DMS79 treated with DMSO at 0.1 percent for 48 hours (cell line): ENCODE measurements at regions not wholly inside any gene's neighbourhood (a gene's known extent, or its start where the extent isn't known, plus 50 kb on each side); places are given as distances from the start of the nearest gene placed in this dataset.
"Not testable (repeated sequence)": the region's sequence is repeated elsewhere in the genome, so short reads cannot be mapped to it uniquely, and the experiment has no call there.

Source experiments
- DNase-seq: peaks from one replicate; lab custom pipeline; 2025; lab: John Stamatoyannopoulos, UW

DNA sequence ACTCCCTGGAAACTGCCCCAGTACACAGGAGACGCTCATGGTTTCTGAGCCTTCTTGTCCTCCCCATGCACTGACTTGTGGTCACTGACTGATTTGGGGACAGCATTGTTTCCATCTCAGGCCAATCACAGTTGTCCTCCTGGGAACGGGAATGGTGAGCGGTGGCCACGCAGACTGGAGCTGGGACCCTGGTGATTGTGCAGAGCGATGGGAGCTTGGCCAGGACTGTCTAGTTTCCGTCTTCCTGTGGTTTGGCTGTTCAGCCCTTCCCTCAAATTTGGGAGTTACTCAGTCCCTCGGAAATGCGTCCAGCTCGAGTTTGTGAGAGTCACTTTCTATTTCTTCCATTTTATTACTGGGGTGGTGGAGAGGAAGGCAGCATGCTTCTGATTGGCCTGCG, 250.9 kb downstream of the ACTR3B start:
- no peak for DNase-seq

DNA sequence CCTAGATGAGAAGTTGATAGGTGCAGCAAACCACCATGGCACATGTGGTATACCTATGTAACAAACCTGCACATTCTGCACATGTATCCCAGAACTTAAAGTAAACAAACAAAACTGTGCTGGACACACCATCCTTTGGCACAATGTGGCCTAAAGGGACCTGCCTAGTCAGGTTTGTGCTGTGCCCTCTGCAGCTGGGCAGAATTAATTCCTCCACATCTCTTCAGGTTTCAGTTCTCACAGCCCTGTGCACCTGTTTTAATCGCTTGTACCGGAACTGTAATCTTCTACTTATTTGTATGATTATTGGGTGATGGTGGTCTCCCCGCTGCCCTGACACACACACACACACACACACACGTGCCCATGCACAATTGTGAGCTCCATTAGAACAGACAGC, 252.7 kb downstream of the ACTR3B start:
- DNase-seq, result no peak

DNA sequence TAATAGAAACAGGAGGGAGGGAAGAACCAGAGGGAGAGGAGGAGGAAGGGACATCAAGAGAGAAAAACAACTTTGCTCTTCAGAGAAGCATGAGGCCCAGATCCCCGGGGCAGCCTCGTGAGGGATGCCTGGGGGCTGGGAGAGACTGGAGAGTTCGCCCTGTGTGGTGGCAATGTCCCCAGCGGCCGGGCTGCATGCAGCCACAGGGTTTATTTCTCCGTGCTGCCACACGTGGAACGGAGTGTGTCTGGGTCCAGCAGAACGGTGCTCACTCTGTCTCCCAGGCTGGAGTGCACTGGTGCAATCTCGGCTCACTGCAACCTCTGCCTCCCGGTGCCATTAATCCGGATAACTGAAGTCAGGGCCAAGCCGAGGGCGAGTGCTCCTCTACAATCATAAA, 257.7 kb downstream of the ACTR3B start:
- no peak for DNase-seq

DNA sequence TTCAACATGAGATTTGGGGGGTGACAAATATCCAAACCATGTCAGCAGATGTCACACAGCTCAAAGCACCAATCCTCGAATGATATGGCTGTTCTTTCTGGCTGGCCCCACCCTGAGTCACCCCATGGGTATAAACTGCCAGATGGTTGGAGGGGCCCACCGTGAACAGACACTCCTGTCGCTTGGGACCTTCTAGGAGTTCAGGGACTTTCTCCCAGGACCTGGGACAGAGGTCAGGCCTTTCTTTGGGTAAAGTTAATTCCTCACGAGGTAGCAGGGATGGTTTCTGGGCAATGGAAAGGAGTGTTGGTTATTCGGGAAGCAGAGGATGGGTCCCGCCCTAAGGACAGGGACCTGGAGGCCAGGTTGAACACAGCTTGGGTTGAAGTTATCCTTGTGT, 262.0 kb downstream of the ACTR3B start:
- DNase-seq, result no peak

DNA sequence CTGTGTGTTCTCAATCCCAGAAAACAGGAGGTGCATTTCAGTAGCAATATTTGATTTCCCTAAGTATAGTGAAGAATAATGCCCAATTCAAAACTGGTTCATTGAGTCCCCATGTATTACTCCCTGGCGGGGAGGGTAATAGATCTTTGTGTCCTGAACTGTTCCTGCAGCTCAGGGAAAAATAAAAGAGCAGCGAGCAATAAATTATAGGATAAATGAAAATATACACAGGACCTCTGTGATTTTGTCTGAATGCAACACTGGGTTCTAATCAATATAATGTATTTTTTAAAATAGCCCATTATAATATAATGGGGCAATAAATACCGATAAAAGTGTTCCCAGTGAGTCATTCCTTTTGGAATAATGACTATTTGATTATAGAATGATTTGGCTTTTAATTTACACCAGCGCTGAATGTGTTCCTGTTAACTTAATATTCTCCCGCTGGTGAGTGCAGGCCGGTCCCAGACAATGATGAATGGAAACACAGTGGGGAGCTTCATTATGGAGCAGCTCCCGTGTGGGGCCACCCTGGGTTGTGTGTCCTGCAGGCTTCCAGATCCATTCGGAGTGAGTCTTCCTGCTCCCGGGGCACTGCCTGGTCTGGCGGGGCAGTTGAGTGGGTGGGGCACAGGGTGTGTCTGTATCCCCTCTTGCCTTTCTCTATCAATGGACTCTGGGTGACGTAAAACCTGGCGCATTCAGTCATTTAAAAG, 263.1 kb downstream of the ACTR3B start:
- no peak for DNase-seq

DNA sequence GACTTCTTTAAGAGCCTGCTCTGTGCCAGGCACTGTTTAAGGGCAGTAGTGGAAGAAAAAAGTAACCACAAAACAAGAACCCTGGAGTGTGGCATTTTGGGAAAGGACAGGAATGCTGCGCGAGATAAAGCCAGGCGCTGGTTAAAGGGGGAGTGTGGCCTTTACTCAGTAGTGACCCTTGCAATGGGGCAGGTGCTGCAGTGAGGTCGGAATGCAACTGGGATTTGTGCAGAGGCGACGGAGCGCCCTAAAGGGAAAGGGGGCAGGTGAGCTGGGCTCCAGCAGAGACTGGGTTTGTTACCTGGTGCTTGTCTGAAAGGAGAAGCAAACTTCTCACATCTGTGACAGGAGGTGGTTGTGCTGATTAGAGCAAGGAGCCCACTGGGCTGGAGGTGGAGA, 263.6 kb downstream of the ACTR3B start:
- no peak for DNase-seq

DNA sequence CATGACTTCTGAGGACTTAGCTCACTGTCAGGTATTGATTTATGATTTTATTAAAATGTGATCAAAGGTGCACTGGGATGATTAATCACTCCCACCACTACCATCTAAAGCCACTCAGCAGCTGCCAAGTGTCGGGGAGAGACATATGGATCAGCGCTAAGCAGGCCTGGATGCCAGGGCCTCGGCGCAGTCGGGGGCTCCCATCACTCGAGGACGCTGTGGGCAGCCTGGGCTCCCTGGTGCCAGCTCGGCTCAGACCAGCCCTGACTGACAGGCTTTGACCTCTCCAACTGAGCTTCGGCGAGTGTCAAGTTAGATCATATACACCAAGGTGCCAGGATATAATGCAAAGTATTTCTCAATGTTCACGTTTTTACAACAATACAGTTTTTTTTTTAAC, 267.7 kb downstream of the ACTR3B start:
- DNase-seq, result no peak

DNA sequence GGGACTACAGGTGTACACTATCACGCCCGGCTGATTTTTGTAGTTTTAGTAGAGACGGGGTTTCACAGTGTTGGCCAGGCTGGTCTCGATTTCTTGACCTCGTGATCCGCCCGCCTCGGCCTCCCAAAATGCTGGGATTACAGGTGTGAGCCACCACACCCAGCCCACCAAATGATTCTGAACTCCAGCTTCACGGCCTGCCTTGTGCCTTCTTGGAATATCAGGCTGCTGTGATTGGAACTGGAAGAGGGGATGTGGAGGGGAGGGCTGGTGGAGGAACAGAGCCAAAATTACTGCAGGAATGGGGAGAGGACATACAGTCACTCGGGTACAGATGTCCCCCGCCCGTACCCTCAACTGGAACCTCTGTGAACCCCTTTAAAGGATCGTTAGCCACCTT, 268.4 kb downstream of the ACTR3B start:
- DNase-seq, result no peak

DNA sequence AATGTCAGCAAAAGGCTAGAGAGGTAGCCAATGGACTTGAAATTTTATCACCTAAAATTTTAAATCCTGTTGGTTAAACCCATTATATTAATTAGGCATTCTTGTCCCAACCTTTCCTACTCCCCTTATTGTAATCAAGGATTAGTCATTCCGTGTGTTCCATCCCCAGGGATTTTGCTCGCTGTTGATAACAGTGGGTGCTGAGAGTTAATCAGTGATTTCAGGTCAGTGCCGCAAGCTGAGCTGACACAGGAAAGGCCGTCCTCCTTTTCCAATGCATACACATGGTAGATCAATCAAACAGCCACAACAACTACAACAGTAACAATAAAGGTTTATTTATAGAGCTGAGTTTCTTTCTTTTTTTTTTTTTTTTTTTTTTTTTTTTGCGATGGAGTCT, 271.4 kb downstream of the ACTR3B start:
- no peak for DNase-seq

DNA sequence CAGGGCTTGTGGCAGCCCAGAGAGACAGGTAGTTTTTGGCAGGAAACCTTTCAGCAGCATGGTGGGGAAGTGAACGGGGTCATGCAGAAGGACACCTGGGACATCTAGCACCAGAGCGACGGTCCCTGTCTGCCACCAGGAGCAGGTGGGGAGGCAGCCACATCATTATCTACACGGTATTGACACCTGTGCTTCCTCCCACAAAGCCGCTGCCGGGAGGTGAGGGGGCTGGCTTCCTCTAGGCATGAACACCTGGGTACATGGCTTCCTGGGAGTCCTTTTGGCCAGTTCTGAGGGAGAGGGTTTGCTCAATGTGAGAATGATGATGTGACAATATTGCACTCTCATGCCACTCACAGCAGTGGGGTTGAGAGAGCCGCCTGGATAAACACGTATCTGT, 275.2 kb downstream of the ACTR3B start:
- no peak for DNase-seq

DNA sequence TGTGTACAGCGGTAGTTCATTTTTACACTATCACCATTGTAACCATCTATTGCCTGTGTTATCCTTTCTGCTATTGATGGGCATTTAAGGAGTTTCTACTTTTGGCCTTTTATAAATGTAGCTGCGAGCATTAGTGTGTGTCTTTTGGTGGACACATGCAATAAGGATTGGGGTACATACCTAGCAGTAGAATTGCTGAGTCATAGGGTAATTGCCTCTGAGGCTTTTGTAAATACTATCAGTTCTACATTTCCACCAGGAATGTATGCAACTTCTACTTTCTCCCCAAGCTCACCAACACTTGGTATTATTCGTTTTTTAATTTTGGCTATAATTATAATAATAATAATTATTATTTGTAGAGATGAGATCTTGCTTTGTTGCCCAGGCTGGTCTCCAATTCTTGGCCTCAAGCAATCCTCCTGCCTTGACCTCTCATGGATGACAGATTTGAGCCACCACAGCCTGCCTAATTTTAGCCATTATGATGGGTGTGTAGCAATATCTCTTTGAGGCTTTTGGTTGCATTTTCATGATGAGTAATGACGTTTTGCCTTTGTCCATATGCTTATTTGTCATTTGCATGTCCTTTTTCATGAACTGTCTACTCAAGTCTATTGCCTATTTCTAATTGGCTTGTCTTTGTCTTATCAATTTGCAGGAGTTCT, 277.0 kb downstream of the ACTR3B start:
- no peak for DNase-seq

DNA sequence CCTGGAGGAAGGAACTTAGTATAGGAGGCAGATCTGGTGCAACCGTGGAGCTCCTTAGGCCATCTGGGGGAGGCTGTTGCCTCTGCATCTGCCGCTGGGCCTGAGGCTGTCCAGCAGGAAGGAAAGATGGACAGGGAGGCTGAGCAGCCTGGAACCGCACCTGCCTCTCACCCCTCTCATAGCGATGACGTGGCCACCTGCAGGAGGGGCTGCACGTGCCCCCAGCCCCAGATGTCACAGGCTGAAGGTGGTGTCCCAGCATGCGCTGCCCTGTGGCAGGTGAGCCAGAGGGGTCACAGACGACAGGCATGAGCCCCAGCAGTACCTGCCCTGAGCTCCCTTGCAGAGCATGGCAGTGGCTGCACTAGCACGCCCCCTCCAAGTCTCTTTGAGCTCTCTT, 283.9 kb downstream of the ACTR3B start:
- DNase-seq, result no peak

DNA sequence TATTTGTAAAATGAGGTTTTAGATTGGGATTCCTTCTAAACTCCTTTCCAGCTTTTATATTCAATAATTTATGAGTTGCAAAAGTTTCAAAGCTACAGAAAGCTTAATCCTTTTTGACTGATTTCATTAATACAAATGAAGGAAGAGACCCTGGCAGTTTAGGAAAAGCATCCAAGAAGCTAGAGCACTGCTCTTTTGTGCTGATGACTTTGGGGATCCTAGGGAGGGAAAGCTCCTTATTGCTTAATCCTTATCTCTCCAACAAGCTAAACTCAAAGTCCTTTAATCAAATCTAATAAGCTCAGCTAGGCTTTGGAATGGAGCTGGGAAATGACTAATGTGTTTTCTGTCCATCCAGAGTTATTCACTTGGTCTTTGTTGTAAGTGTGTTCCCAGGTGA, 285.4 kb downstream of the ACTR3B start:
- DNase-seq, result no peak

DNA sequence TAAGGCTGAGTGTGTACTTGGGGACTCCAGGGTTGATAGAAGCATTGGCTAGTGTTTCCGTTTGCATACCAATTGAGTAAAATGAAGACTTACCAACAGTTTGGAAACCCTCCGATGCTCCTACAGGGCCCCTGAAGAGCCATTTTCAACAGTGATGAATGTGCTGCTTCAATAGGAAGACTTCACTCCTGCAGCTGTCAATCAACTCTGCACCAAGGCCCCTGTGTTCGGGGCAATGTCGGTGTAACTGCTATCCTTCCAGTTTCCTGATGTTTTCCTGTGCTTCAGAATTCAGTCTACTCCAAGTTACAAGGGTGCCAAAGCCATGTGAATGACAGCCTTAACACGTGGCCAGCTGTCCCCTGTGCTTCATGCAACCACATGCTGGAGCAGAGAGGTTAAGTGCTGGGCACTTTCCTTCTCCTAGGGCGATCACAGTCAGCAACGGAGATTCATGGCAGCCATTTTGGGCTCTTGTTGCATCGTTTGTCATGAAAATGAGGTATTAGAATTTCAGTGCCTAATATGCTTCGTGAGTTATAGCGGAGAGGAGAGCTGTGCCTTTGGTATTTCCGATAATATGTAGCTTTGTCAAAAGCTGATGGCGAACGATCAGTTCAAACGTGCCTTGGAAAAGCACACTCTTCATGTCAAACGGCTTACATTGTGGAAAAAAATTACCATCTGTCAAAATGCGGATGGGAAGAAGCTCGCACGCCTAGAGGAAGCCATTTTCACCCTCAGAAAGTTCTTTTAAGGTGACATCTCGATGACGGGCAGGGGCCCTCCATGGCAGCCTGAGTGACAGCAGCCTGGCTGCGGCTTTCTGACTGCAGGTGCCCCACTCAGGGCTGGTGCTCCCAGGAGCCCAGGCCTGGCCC, 287.8 kb downstream of the ACTR3B start:
- DNase-seq, result no peak

DNA sequence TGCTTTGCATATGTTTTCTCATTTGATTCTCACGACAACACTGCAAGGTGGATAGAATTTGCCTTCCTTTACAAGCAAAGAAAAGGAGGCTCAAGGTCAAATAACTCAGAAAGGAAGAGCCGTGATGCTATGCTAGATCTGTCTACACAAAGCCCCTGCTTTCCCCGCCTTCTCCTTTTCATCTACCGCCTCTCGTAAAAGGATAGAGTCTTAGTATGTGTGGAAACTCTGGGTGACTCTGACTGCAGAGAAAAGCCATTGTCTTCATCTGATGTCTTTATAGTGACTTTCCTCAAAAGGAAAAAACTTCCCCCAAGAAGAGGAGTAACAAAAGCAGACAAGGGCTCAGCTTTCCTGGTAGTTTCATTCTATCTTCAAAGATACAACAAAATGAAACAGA, 292.7 kb downstream of the ACTR3B start:
- DNase-seq, result no peak

DNA sequence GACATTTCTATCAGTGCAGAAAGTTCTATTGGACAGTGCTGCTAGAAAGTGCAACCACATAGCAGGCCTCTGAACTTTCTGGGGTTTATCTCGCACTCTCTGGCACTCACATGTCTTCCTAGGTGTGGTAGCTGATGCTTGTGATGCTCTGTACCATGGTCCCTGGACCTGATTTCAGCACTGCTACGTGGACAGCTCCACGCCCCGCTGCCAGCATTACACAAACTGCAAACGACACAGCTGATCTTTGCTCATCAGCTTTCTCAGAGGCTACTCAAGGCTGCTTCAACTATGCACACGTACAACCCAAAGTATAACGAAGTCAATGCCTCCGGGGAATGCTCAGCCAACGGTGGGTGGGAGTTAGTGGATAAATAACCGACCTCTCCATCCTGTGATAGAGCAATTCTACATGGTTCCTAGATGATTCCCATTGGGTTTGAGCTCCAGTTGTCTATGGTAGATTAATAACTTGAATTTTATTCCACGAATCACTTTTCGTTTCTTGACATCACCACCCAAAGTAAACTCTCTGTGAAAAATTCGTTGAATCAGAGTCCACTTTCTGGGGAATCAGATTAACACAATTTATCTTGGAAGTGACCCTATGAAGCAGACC, 302.5 kb downstream of the ACTR3B start:
- DNase-seq, result no peak

DNA sequence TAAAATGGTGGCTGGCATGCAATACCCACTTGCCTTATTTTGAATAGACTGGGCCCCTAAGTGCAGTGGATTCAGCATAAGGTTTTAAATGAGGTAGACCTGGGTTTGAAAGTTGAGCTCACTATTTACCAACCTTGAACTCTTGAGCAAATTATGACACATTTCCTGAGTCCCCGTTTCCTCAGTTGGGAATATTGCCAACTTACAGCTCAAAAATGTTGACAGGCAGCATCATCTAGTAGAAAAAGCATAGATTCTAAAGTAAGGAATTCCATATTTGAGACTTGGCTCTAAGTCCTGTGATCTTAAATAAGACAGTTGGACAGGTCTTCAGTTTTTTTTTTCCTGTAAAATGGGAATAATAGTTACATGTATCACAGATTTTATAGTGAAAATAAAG, 305.5 kb downstream of the ACTR3B start:
- no peak for DNase-seq

DNA sequence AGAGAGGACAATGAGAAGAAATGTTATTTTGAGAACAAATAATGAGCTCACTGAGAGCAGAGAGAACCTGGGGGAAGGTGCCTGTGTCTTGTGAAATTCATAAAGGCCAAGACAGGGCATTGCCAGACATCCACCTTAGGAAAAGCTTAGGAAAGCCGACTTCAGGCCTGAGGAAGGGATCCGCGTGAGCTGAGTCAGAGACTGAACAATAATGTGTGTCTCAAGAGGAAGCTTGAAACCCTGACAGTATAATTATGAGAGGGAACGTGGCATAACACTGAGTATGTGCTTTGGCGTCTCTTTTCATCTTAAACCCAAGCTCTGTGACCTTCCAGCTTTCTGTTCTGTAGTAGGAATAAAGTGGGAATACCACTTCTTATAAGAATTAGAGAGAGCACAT, 307.2 kb downstream of the ACTR3B start:
- DNase-seq, result no peak

DNA sequence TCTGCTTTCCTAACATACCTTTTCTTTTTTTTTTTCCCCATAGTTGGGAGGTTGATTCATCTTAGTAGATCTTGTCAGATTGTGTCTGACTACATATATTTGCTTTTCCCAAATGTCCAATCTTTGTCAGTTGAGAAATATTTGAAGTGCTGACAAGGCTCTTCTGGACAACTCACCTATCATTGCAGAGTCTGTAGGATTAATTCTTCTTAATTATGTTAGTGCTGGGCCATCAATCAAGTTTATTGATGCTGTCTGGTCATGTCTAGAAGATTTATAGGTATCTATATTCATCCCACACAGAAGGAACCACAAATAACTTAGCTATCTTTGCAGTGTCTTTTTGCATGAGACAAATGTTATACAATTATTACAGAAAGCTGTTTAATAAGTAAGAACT, 310.6 kb downstream of the ACTR3B start:
- DNase-seq, result no peak

DNA sequence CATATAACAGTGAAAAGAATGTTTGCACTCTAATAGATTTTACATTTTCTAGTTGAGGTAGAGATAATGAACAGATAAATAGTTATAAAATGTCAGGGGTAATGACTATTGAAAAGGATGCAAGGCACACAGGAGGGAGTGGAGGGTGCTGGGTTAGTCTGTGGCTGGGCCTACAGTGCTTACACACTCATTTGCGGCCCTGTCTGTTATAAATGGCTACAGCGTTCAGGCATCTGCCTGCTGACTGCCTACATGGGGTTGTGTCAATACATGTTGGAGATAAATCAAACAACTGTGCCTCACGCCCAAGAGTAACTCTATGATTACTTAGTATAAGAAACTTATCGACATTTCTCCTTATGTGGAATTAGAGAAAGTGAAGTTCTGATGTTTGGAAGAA, 313.3 kb downstream of the ACTR3B start:
- no peak for DNase-seq

DNA sequence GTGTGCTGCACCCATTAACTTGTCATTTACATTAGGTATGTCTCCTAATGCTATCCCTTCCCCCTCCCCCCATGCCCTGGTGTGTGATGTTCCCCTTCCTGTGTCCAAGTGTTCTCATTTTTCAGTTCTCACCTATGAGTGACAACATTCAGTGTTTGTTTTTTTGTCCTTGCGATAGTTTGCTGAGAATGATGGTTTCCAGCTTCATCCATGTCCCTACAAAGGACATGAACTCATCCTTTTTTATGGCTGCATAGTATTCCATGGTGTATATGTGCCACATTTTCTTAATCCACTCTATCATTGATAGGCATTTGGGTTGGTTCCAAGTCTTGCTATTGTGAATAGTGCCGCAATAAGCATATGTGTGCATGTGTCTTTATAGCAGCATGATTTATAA, 316.7 kb downstream of the ACTR3B start:
- not testable (repeated sequence) for DNase-seq

DNA sequence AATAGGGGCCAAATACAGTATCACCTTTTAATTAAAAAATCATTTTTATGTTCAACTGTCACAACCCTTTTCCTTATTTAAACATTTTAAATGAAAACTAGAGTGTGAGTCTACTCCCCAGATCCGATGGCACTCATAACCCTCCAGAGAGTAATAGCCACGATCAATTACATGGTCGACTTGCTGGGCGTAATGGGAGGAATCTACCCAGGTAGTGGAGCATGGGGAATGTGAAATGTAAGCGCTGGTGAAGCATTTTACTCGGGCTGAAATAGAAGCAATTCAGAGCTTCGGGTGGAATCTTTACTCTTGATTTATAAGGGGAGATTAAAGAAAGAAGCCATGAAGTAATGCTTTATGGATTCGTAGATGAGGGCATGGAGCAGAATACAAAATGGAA, 321.9 kb downstream of the ACTR3B start:
- no peak for DNase-seq

DNA sequence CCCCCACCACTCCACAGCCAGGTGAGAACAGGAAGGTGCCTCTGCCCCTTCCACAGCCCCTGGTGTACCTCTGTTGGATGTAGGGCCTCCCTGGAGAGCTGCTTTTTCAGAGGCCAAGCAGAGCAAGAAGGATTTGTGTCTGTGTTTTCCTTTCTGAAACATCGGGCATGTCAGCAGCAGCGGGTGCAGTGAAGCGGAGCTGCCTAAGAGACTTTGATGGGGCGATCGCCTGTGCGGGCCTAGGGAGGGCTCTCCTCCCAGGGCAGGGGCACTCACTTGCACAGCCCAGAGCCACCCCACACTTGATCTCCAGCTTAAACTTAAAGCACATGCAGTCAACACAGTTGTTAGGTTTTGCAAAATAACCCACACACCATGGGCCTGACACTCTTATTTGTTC, 324.7 kb downstream of the ACTR3B start:
- DNase-seq, result no peak
